Effector CD8-positive, alpha-beta T cell (primary cell): ENCODE measurements at regions not wholly inside any gene's neighbourhood (a gene's known extent, or its start where the extent isn't known, plus 50 kb on each side); places are given as distances from the start of the nearest gene placed in this dataset.

Experiments used
- DNase-seq: peaks from one replicate; lab custom pipeline; 2025; lab: John Stamatoyannopoulos, UW

GRCh38 chr15:93317772-93318171, 228.8 kb upstream of the RGMA start:
- DNase-seq = no peak

- DNase-seq = no peak
Observed at GRCh38 chr15:93314245-93314644, 225.2 kb upstream of the RGMA start.

- no peak for DNase-seq
Observed at GRCh38 chr15:93312891-93313486, 224.0 kb upstream of the RGMA start.

DNA sequence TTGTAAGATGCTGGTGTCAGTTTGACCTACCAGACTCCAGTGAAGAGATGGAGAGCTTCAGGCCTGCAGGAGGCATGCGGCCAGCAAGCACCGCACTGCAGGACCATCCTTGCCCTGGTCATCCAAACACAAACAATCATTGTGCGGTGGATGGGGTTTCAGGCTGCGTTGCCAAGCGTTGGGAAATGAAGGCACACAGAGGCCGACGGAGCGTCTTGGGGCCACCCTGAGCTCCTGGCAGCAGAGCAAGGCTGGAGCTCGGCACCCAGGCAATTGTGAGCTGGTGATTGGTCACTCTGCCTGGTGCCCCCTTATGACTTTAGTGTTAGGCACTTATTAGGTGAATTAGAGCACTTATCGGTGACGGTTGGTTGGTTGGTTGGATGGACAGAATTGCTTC, 222.6 kb upstream of the RGMA start:
- no peak for DNase-seq

GRCh38 chr15:93308026-93308690, 219.1 kb upstream of the RGMA start:
- DNase-seq = no peak

DNA sequence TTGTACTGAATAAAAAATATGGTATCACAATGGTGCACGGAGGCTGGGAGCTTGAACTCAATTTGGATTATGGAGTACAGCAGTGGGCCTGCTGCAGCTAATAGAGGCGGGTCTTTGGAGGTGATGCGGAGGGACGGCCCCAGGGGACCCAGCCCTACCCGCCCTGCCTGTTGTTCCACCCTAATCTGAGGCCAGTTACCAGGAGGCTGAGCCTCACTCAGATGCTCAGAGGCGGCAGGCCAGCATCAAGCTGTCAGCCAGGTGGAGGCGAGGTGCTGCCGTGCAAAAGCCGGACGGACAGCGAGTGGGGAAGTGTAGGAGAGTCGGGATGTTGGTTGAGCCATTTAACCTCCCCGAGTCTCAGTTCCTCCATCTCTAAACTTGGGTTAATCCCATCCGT, 218.5 kb upstream of the RGMA start:
- no peak for DNase-seq

DNA sequence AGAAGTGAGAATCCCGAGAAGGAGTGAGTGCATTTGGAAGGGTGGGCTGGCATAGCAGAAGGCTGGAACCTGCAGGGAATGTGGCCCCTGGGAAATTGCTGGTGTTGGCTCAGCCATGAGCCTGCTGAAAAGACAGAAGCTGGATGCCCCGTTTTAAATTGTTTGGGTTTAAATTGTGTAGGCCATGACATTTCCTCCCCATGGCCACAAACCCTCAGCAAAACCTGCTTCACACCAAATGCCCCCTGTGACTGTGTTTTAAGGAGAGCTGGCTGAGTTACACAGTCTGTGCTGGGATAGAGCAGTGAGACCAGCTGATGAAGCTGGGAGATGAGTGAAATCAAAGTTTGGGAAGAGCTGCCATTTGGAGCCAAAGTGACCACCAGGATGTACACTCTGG, 216.3 kb upstream of the RGMA start:
- no peak for DNase-seq

- no peak for DNase-seq
Observed at GRCh38 chr15:93302080-93302765, 213.2 kb upstream of the RGMA start.

- no peak for DNase-seq
Observed at GRCh38 chr15:93300796-93301195, 211.8 kb upstream of the RGMA start.

DNA sequence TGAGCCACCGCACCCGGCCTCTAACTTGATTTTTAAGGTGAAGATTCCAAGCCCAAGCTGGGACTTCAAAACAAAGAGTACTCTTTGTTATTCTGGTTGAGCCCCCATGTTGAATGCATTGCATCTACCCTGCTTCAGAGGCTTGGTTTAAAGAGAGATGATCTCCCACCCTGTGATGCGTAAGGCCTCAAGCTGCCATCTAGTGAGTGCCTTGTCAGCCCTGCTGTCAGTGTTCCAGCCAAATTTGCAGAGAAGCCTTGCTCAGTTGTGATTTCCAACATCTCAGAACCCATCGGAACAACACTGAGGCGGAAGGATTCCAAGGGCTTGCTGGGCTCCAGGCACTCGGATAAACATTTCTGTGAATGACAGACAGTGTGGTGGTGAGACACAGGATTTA, 210.7 kb upstream of the RGMA start:
- DNase-seq = no peak

GRCh38 chr15:93298901-93299300, 209.9 kb upstream of the RGMA start:
- no peak for DNase-seq

DNA sequence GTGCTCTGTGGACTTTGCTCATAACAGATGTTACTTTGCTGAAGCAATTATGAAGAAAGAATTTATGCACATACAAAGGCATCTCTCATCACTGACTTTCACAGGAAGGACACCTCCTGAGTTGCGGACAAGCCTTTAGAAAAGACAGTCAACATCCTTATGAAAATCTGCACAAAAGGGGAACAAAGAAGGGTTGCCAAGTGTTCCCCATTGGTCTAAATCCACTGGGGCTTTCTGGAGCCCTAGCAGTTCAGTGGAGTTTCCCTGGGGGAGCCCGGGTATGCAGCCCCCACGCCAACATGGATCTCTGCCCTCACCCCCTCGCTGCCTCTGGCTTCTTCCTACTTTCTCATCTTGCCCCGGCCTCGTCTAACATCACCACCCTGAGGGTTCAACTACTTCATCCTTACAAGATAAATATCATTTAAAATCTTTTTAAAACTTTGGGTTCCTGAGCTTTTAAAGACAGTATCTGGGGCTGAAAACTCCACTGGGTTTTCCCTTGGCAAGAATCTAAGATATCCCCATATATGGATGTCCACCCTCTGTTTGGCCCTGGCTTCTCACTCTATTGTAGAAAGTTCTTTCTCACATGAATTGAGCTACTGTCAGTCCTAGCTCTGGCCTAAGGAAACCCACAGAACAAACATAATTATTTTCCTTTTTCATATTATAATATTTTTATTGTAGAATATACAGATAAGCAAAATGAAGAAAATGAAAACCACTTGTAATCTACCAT, 207.9 kb upstream of the RGMA start:
- DNase-seq = no peak

GRCh38 chr15:93294896-93295295, 205.9 kb upstream of the RGMA start:
- no peak for DNase-seq

DNA sequence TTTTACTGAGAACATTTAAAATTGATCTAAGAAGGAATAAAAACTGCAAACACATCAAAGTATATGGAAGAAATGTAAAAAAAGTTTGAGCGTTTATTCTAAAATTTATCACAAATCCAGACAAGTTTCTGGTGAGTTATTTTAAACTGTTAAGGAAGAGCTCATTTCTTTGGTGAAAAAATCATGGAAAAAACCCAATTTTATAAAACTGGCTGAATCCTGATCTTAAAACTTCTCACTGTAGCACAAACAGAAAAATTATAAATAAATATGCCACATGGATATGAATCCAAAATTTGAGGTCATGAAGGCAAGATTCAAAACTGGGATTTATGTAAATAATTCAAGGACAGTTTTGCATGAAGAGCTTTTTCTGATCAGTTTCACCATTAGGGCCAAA, 205.1 kb upstream of the RGMA start:
- DNase-seq = no peak

- DNase-seq = no peak
Observed at GRCh38 chr15:93291380-93291779, 202.4 kb upstream of the RGMA start.

DNA sequence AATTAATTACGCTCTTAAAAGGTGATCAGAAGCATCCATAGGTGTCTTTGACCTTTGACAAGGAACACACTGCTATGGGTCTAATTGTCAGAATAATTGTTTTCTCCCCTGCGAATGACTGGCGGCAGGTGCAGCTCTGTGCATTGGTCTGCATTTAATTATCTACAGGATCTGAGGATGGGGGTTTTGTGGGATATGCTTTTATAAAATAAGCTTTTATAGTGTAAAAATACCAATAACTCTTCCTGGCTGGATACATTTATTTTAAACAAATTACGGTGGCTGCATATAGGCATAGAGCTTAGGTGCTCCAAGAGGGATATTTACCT, 201.6 kb upstream of the RGMA start:
- no peak for DNase-seq

- DNase-seq = no peak
Observed at GRCh38 chr15:93289941-93290617, 201.1 kb upstream of the RGMA start.

- DNase-seq = no peak
Observed at GRCh38 chr15:93288728-93289294, 199.8 kb upstream of the RGMA start.

DNA sequence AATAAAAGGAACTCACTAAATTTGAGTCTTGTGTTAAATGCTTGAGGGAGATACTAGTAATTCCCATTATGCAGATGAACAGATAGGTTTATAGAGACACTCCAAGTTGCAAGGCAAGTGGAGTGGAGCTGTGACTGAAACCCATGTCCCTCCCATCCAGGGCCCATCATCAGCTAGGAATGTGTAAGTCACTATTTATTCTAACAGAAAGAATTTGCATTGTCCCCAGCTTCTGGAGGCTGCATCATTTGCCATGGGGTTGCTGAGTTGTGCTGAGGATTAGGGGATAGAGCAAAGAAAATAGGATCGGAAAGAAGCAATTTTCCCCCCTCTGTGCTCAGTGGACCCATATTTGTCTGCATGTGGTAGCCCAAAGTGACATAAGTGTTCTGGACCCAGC, 197.4 kb upstream of the RGMA start:
- DNase-seq = no peak

DNA sequence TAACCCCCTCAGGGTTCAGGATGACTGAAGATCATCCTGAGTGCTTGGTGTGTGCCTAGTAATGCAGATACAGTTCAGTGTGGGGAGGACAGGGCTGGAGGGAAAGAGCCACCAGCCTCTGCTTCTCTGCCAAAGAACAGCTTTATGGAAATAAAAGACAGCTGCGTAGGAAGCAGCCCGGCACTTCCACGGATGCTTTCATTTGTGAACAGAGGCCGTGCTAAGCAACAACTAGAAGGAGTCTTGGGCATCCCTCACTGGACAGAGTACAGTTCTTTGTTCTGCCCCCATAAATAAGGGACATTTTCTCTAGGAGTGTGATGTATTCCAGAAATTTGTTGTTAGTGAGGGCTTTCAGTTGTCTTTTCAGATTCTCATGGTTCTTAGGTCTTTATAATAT, 194.8 kb upstream of the RGMA start:
- no peak for DNase-seq

- no peak for DNase-seq
Observed at GRCh38 chr15:93282808-93283207, 193.8 kb upstream of the RGMA start.

- DNase-seq = no peak
Observed at GRCh38 chr15:93278783-93279182, 189.8 kb upstream of the RGMA start.
